Neural progenitor cell (in vitro differentiated cells): ENCODE measurements at regions not wholly inside any gene's neighbourhood (a gene's known extent, or its start where the extent isn't known, plus 50 kb on each side); places are given as distances from the start of the nearest gene placed in this dataset.

Experiments
- DNase-seq: peaks from one replicate; pipeline ENCODE4 v3.0.0-alpha.2; 2016; ENCODE audit warnings: low spot score
- H2AFZ ChIP-seq: fragments of 200-600 bp; sonication (generic); replicated peaks from 2 replicates; pipeline ENCODE4 v1.6.1; 2016; ENCODE audit warnings: antibody characterized with exemption
- H3F3A ChIP-seq: fragments of 200-600 bp; sonication (generic); 2 replicates; pipeline ENCODE4 v1.6.1; 2016; ENCODE audit warnings: antibody characterized with exemption, low read depth
- H3K27ac ChIP-seq: fragments of 200-600 bp; sonication (generic); 2 replicates; pipeline ENCODE4 v1.5.1; 2016; ENCODE audit warnings: mild to moderate bottlenecking
- H3K27me3 ChIP-seq: fragments of 200-600 bp; sonication (generic); 2 replicates; pipeline ENCODE4 v1.6.1; 2016; ENCODE audit warnings: mild to moderate bottlenecking, moderate library complexity
- H3K36me3 ChIP-seq: fragments of 200-600 bp; sonication (generic); 2 replicates; pipeline ENCODE4 v1.5.1; 2016
- H3K4me1 ChIP-seq: fragments of 200-600 bp; sonication (generic); 2 replicates; pipeline ENCODE4 v1.6.1; 2016; ENCODE audit warnings: mixed run types
- H3K4me2 ChIP-seq: fragments of 200-600 bp; sonication (generic); 2 replicates; pipeline ENCODE4 v1.6.1; 2016
- H3K4me3 ChIP-seq: fragments of 200-600 bp; sonication (generic); 2 replicates; pipeline ENCODE4 v1.5.1; 2016
- H3K79me2 ChIP-seq: fragments of 200-600 bp; sonication (generic); 2 replicates; pipeline ENCODE4 v1.6.1; 2016; ENCODE audit warnings: low read depth
- H3K9ac ChIP-seq: fragments of 200-600 bp; sonication (generic); 2 replicates; pipeline ENCODE4 v1.6.1; 2016
- H3K9me3 ChIP-seq: fragments of 200-600 bp; sonication (generic); 2 replicates; pipeline ENCODE4 v1.5.1; 2016; ENCODE audit warnings: low read depth
- H4K20me1 ChIP-seq: fragments of 200-600 bp; sonication (generic); 2 replicates; pipeline ENCODE4 v1.6.1; 2016; ENCODE audit warnings: low read depth
- H3K27ac Mint-ChIP-seq: 3 replicates; pipeline ENCODE4 v1.8.0; 2021; ENCODE audit warnings: mixed read lengths
- H3K27me3 Mint-ChIP-seq: 2 replicates; pipeline ENCODE4 v1.8.0; 2022; ENCODE audit warnings: low read depth, mild to moderate bottlenecking, inconsistent platforms, moderate library complexity, mixed read lengths; ENCODE audit not compliant: insufficient read depth
- H3K36me3 Mint-ChIP-seq: 3 replicates; pipeline ENCODE4 v1.8.0; 2021; ENCODE audit warnings: mixed read lengths
- H3K4me1 Mint-ChIP-seq: 3 replicates; pipeline ENCODE4 v1.8.0; 2021; ENCODE audit warnings: mixed read lengths
- H3K4me3 Mint-ChIP-seq: 3 replicates; pipeline ENCODE4 v1.8.0; 2021; ENCODE audit warnings: mild to moderate bottlenecking, moderate library complexity, mixed read lengths
- H3K9me3 Mint-ChIP-seq: 3 replicates; pipeline ENCODE4 v1.8.0; 2020; ENCODE audit warnings: mixed read lengths
- CTCF ChIP-seq: fragments of 200-600 bp; sonication (generic); IDR thresholded peaks from 2 replicates; pipeline ENCODE4 v1.5.1; 2017; ENCODE audit warnings: antibody characterized with exemption, mild to moderate bottlenecking
- EZH2 ChIP-seq: fragments of 200-600 bp; sonication (generic); IDR thresholded peaks from 2 replicates; pipeline ENCODE4 v1.6.1; 2017; ENCODE audit warnings: antibody characterized with exemption, mild to moderate bottlenecking, moderate library complexity
- EZH2phosphoT487 ChIP-seq: fragments of 200-600 bp; sonication (generic); IDR thresholded peaks from 2 replicates; pipeline ENCODE4 v1.6.1; 2017; ENCODE audit warnings: antibody characterized with exemption

DNA sequence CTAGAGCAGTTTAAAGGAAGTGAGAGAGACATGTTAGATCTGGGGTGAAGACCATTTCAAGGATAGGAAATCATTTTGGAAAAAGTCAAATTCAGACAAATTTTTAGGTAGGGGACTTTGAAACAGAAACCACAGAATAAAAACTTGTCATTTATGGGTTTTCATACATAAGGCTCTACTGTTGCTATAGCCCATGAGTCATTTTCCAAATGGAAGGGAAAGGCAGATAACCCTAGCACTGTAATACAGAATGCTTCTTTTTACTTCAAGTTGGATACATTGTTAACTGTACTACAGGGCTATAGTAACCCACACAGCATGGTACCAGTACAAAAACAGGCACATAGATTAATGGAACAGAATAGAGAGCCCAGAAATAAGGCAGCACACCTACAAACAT is 455.4 kb downstream of the EBF1 start:
- Mint-ChIP-seq H3K4me3 (no peak overlapping the region), H3K27ac (no peak overlapping the region), H3K27me3 (peaks cover 11% of the 10 kb centered on the region), H3K4me1 (no peaks in the 10 kb centered on the region), H3K9me3 (no peaks in the 10 kb centered on the region), H3K36me3 (no peaks in the 10 kb centered on the region)
- H3F3A ChIP-seq = no peaks in the 10 kb centered on the region
- H3K4me1 ChIP-seq = no peaks in the 10 kb centered on the region
- DNase-seq = no peak
- H3K9me3 ChIP-seq = no peaks in the 10 kb centered on the region
- H2AFZ ChIP-seq = no peak overlapping the region
- no peaks in the 10 kb centered on the region for H3K36me3 ChIP-seq
- H3K27me3 ChIP-seq = no peaks in the 10 kb centered on the region
- no peak overlapping the region for H3K4me3 ChIP-seq
- H3K4me2 ChIP-seq = no peak overlapping the region
- no peak for TF ChIP-seq EZH2
- TF ChIP-seq EZH2phosphoT487 = no peak
- TF ChIP-seq CTCF = no peak
- no peaks in the 10 kb centered on the region for H4K20me1 ChIP-seq
- no peak overlapping the region for H3K9ac ChIP-seq
- H3K27ac ChIP-seq = no peak overlapping the region
- H3K79me2 ChIP-seq = no peaks in the 10 kb centered on the region

- Mint-ChIP-seq H3K4me3 (no peak overlapping the region), H3K27me3 (peaks cover 8% of the 10 kb centered on the region), H3K4me1 (peaks cover under 1% of the 10 kb centered on the region), H3K36me3 (no peaks in the 10 kb centered on the region), H3K27ac (no peak overlapping the region), H3K9me3 (no peaks in the 10 kb centered on the region)
- H3K27me3 ChIP-seq = no peaks in the 10 kb centered on the region
- H4K20me1 ChIP-seq = no peaks in the 10 kb centered on the region
- H3K9me3 ChIP-seq = no peaks in the 10 kb centered on the region
- H3K9ac ChIP-seq = no peak overlapping the region
- peaks cover 4% of the 10 kb centered on the region for H3K4me1 ChIP-seq
- DNase-seq = no peak
- no peak overlapping the region for H3K4me3 ChIP-seq
- TF ChIP-seq CTCF = no peak
- no peak for TF ChIP-seq EZH2
- TF ChIP-seq EZH2phosphoT487 = no peak
- H3K36me3 ChIP-seq = no peaks in the 10 kb centered on the region
- H3K27ac ChIP-seq = no peak overlapping the region
- H3K4me2 ChIP-seq = no peak overlapping the region
- H3F3A ChIP-seq = no peaks in the 10 kb centered on the region
- no peaks in the 10 kb centered on the region for H3K79me2 ChIP-seq
- no peak overlapping the region for H2AFZ ChIP-seq
These were observed 455.9 kb downstream of the EBF1 start for GRCh38 chr5:158643840-158644239.

GRCh38 chr5:158642879-158643278 is 456.8 kb downstream of the EBF1 start:
- Mint-ChIP-seq H3K36me3 (no peaks in the 10 kb centered on the region), H3K4me3 (no peak overlapping the region), H3K27ac (no peak overlapping the region), H3K27me3 (peaks cover 6% of the 10 kb centered on the region), H3K9me3 (no peaks in the 10 kb centered on the region), H3K4me1 (peaks cover 4% of the 10 kb centered on the region)
- no peak for DNase-seq
- Histone ChIP-seq H3K36me3 (no peaks in the 10 kb centered on the region), H3F3A (no peaks in the 10 kb centered on the region), H3K27ac (no peak overlapping the region), H3K9me3 (no peaks in the 10 kb centered on the region), H3K4me3 (no peak overlapping the region), H3K4me1 (peaks cover 6% of the 10 kb centered on the region), H3K27me3 (no peaks in the 10 kb centered on the region), H2AFZ (no peak overlapping the region), H3K9ac (no peak overlapping the region), H3K4me2 (no peak overlapping the region), H3K79me2 (no peaks in the 10 kb centered on the region), H4K20me1 (no peaks in the 10 kb centered on the region)
- TF ChIP-seq EZH2phosphoT487 (no peak), CTCF (no peak), EZH2 (no peak)
